NK-92 treated with Interleukin-12 subunit alpha and Interleukin-12 subunit beta, amount 100 ng/mL, for 24 hours (cell line): ENCODE measurements at regions not wholly inside any gene's neighbourhood (a gene's known extent, or its start where the extent isn't known, plus 50 kb on each side); places are given as distances from the start of the nearest gene placed in this dataset.

ENCODE experiments used
- DNase-seq: peaks from one replicate; lab custom pipeline; 2025; lab: John Stamatoyannopoulos, UW

DNA sequence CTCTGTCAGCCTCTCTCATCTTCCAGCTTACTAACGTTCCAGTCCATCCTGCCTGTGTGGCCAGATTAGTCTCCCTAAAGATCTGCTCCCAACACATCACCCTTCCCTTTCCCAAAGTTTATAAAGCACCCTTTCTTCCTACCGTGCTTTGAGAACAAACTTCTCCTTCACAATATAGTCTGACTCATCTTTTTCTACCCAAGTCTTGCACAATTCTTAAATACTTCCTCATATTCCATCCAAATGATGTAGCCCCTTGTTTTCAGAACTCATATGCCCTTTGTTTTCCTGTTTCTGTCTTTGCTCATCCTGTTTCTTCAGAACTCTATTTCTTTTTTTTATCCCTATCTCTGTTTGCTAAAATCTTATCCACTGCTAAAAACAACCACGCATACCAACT, 326.8 kb downstream of the MFSD1 start:
- DNase-seq = no peak

DNA sequence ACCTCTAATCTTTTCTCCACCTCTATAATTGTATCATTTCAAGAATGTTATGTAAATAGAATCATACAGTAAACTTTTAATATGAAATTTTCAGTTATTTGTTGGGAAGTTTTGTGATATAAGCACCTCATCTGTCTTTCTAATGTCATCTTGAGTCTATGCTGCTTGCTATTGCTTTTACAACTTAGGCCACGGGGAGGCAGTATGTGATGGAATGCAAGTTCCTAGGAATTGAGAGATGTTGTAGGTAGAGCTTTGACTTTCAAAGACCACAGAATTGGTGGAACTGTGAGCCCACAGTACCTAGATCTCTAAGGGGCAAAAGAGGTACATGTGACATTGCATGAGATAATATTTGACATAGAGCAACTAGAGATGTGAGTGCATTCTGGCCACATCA, 328.3 kb downstream of the MFSD1 start:
- DNase-seq = no peak

DNA sequence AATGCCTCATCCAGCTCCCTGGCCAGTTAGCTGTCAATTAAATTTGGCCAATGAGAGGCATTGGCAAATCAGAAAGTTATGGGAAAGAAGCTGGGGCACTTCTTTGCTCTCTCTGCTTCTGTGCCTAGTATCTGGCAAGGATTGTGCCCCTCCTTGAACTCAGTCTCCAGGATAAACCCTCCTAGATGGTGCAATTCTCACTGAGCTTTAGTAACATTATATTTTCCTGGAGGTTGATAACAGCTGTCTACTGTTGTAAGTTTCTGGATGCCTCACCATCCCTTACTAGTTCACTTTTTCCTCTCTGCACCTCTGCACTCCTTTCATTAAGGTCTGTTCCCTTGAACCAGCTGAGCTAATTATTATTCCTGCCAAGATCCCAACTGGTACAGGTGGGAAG, 329.5 kb downstream of the MFSD1 start:
- no peak for DNase-seq

DNA sequence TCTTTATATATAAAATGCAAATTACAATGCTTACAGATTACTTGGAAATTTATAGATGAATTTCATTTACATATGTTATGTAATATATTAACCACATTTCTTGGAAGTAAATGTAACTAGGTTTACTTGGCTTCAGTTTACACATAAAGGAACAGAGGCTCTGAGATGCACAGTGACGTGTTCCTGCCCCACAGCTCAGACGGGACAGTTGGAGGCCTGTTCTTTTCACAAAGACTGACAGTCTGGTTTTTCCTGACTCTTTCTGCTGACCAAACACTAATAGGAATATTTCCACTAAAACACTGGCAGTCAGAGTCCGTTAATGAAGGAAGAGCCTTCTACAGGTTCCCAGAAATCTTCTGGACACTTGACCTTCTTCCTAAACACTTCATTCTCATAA, 336.1 kb downstream of the MFSD1 start:
- no peak for DNase-seq

GRCh38 chr3:159139326-159139725, 337.5 kb downstream of the MFSD1 start:
- no peak for DNase-seq

GRCh38 chr3:159144472-159144871, 342.6 kb downstream of the MFSD1 start:
- DNase-seq = no peak

DNA sequence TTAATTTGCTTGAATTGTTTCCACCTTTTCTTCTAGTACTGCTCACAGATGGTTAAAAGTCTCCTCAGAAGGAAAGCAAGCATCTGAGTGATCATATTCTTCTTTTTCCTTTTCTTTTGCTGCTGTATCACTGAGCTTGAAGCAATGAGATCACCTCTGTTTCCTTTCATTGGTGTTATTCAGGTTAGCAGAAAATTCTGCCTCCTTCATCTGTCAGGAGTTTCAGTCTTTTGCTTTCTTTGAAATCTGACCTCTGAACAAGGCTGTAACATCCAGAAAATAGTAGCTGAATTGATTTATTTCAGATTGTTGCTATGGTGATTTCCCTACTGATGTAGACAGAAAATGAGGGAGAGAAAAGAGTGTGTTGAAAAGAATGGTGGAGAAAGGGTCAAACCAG, 343.0 kb downstream of the MFSD1 start:
- DNase-seq = no peak

- no peak for DNase-seq
Observed at GRCh38 chr3:159146392-159146791, 344.5 kb downstream of the MFSD1 start.

- no peak for DNase-seq
Observed at GRCh38 chr3:159146856-159147435, 345.1 kb downstream of the MFSD1 start.

- no peak for DNase-seq
Observed at GRCh38 chr3:159147813-159148212, 346.0 kb downstream of the MFSD1 start.

DNA sequence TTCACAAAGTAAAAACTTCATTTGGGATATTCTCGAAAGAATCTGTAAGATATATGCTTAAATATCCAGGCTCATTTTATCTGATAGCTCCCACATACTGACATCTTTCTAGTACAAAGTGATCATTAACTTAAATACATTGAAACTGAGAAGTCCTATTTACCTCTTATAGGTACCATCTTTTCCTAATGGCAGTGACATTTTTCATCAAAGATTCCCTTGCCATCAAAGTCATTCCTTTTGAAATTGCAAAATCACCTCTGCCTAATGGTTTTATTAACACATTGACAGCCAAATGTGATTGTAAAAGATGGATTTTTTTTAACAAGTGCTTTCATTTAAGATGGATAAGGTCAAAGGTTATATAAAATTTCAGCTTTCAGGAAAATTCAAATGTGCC, 346.6 kb downstream of the MFSD1 start:
- no peak for DNase-seq

- DNase-seq = no peak
Observed at GRCh38 chr3:159149131-159149530, 347.3 kb downstream of the MFSD1 start.

- DNase-seq = no peak
Observed at GRCh38 chr3:159149633-159150032, 347.8 kb downstream of the MFSD1 start.

- no peak for DNase-seq
Observed at GRCh38 chr3:159150180-159150579, 348.3 kb downstream of the MFSD1 start.

- no peak for DNase-seq
Observed at GRCh38 chr3:159151130-159151529, 349.3 kb downstream of the MFSD1 start.

- no peak for DNase-seq
Observed at GRCh38 chr3:159157275-159157674, 355.4 kb downstream of the MFSD1 start.

DNA sequence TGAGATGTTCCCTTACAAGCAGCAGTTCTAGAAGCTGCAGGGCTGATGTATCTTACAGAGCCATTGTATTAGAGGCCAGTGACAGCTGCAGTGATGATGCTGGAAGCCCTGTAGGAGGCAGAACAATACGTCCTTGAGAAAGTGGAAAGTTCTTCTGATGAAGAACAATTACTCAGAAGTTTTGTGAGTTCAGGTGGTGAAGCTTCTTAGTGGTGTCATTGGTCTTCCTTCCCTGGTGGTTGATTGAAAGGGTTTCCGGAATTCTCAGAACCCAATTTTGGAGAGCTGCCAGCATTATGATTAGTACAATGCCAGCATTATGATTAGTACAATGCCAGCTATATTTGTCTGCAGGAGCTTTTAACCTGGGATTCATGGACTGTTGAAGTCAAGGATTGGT, 356.4 kb downstream of the MFSD1 start:
- no peak for DNase-seq

DNA sequence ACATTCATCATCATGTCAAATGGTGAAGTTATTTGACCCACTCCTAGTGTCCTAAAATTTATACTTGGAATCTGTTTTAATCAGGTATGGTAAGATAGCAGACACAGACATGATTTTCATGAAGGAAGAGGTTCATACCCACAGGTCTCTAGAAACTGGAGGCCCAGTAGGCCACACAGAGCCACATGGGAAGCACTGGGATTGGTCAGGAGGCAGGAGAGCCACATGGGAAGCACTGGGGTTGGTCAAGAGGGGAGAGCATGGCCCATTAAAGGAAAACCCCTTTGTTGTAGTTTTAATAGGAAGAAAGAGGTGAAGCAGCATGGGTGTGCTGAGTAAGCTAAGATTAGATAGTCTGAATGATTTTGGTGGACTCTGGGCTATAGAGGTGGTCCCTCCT, 356.9 kb downstream of the MFSD1 start:
- DNase-seq = no peak

DNA sequence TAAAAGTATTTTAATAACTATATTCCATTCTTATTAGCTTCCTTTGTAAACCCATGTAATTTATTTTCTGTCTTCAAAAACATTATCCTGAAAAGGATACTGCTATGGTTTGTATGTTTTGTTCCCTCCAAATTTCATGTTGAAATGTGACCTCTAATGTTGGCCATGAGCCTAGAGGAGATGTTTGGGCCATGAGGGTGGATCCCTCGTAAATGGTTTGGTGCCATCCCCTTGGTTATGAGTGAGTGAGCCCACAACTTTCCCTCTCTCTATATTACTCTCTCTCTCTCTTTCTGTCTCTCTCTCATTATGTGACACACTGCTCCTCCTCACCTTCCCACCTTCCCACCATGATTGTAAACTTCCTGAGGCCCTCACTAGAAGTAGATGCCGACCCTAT, 357.7 kb downstream of the MFSD1 start:
- no peak for DNase-seq

- no peak for DNase-seq
Observed at GRCh38 chr3:159163656-159164055, 361.8 kb downstream of the MFSD1 start.

DNA sequence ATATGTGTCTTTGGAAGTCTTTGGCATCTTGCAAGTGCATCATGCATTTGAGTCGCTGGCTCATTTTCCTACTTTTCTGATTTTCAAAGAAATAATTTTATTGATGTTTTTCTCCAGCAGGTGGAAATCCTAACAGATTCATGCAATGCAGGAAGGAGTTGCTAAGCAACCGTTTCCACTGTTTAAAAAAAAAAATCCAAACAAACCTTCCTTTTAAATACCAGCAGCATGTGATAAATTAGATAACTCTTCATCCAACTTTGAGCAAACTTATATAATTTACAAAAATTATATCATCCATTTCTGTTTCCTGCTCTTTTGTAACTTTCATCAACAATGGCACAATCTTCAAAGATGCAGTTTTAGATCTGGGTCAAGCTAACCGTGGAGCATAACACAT, 364.1 kb downstream of the MFSD1 start:
- no peak for DNase-seq

- DNase-seq = no peak
Observed at GRCh38 chr3:159166899-159167586, 365.2 kb downstream of the MFSD1 start.

- DNase-seq = no peak
Observed at GRCh38 chr3:159168788-159169187, 366.9 kb downstream of the MFSD1 start.

- no peak for DNase-seq
Observed at GRCh38 chr3:159169828-159170227, 368.0 kb downstream of the MFSD1 start.
